CD4-positive, alpha-beta T cell treated with Interleukin-15 for 1 hour (primary cell): ENCODE measurements at regions not wholly inside any gene's neighbourhood (a gene's known extent, or its start where the extent isn't known, plus 50 kb on each side); places are given as distances from the start of the nearest gene placed in this dataset.

Experiments used
- DNase-seq: peaks from one replicate; pipeline ENCODE4 v3.0.0-alpha.2; 2020

- DNase-seq: no peak
Observed at GRCh38 chr12:93136253-93137055, 207.4 kb upstream of the EEA1 start.

GRCh38 chr12:93137656-93138612 is 208.8 kb upstream of the EEA1 start:
- DNase-seq: peak; percentile 54

DNA sequence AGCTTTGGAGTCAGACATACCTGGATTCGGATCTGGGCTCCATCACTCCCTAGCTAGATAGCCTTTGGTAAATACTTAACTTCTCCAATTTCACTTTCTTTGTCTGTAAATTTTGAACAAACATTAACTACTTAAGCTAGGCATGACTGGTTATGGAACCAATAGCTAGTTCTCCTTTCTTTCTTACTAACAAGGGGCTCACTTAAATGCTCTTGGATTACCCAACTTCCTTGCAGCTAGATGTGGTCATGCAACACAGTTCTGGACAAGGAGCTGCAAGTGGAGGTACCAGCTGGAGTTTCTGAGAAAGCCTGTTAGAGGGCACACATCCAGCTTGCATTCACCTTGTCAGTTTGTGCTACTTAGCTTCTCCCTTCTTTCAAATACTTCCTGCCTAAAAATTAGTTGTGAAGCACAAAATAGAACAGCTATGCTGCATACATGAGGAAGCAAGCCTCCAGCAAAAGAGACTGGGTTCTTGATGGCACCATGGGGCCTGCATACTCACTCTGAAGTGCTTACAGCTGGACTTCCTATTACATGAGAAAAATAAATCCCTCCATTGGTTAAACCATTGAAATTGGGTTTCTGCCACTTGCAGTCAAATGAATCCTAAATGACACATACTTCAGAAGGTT is 210.1 kb upstream of the EEA1 start:
- peak; percentile 22 for DNase-seq

GRCh38 chr12:93140325-93140724 is 211.2 kb upstream of the EEA1 start:
- no peak for DNase-seq

DNA sequence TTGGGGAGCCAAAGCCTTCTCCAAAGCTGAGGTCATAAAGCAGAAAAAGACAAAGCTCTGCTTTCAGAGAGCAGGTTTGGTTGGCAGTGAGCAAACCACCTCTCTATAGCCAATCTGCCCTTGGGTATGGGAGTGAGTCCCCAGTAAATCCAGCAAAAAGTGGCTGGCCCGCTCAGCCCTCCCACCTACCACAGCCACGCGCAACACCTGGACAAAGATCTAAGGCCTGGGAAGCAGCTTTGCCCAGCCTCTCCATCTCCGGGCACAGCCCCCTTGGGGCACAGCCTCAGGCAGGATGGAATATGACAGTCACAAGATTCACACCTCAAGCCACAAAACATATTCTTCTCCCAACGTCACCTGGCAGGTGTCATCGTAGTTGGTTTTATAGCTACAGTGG is 211.7 kb upstream of the EEA1 start:
- DNase-seq: no peak

- no peak for DNase-seq
Observed at GRCh38 chr12:93142881-93143280, 213.8 kb upstream of the EEA1 start.

DNA sequence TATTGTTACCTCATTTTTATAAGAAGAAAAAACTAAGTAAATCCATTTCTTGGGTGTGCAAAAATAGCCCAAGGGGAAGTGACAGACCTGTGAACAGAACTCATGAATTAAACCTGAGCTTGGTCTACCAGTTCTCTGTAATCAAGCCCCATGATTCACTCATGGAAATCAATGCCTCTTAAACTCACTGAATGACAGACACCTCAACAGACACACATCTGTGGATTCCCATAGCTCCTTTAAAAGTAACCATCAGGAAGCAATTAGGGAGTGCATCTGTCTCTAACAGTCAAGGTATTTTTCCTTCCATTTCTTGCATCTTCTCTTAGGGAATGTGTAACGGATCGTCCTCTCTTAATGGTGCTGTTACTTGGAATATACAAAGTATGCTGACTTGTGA is 215.0 kb upstream of the EEA1 start:
- no peak for DNase-seq

- DNase-seq: no peak
Observed at GRCh38 chr12:93145086-93145485, 216.0 kb upstream of the EEA1 start.

GRCh38 chr12:93146263-93146939 is 217.3 kb upstream of the EEA1 start:
- no peak for DNase-seq

DNA sequence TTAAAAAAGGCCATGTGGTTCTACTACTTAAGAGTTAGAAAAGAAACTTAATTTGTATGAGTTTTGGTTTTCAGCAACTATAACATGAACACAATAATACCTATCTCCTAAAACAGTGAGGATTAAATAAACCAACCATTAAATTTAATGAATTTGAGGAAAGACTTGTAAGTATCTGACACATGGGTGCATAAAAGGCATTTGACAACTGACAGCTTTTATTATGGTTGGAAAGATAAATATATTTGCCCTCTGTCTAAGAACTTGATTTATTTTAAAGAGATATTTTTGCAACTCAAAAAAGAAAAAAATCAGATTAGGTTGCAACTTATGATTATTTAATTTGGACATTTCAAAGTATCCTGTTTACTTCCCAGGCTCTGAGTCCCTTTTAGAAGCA is 217.9 kb upstream of the EEA1 start:
- DNase-seq: no peak

GRCh38 chr12:93148412-93148811 is 219.3 kb upstream of the EEA1 start:
- no peak for DNase-seq

DNA sequence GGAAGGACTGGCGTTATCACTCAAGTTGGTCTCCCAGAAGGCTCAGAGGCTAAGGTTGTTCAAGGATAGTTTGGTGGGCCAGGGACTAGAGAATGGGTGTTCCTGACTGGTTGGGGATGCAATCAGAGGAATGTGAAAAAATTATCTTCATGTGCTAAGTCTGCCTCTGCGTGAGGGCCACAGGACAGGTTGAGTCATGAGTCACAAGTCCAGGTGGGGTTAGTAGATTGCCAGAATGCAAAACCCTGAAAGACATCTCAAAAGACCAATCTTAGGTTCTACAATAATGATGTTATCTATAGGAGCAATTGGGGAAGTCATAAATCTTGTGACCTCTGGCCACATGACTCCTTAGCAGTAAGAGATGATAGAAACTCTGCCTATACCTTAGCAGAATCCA is 220.1 kb upstream of the EEA1 start:
- no peak for DNase-seq

DNA sequence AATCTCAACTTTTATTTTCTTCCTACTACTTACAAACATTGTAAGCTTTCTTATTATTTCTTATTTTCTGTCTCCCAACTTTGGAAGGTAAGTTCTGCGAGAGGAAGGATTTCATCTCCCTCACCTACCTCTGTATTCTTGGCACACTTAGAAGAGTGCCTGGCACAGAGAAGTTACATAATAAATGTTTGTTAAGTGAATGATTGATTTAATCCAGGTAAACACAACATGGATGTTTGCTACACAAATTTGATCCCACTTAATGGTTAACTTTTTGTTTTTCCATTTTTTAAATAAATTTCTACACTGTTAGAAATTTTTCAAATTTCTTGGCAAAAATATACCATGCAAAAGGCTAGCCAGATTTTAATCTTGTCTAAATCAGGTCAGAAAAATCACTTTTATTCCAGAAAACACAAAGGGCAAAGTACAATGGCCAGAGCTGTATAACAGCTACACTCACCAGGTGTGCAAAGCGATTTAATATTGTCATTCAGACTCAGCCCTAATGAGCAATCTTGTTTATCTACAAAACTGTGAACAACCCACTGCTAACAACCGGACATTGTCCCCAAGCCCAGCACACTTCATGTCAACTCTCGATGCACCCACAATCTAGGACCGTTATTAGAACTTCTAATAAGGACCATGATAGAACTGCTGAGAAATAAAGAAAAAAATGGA is 222.1 kb upstream of the EEA1 start:
- no peak for DNase-seq

GRCh38 chr12:93152617-93153016 is 223.5 kb upstream of the EEA1 start:
- DNase-seq: no peak

DNA sequence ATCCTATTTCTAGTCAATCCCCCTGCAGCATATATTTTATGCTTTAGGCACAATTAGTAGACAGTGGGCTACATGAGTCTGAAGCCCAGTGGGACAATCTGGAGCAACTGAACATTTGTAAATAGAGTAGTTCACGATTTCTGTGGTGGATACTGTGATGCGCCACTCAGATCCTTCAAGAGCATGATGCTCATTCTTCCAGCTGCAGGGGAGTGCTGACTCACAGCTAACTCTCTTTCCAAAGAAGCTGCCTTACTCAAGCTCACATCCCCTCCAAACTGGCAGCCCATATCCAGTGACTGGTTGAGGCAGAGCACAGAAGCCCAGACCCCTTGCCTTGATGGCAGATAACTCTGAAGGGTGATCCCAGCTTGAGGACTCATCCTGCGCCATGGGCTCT is 224.2 kb upstream of the EEA1 start:
- DNase-seq: no peak

DNA sequence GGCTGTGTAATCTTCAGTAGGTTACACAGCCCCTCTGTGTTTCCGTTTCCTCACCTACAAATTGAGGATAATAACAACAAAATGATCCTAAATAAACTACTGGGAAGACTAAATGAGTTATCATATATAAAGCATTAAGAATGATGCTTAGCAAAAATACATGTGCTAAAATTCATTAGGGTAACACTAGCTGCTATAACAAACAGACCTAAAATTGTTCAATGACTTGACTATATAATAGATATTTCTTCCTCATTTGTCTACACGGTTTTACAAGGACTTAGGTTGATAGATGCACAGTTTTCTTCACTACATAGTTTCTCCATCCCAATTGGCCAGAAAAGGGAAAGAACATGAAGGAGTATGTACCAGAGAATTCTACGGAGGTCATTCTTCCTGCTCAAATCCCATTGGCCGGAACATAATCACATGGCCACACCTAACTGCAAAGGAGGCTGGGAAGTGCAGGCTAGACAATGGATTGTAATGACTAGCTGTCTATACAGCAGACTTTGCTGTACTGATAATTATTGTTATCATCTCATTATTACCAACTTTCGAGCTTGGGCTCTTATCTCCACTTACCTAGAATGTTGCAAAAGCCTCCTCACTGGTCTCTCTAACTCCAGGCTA is 223.5 kb upstream of the NUDT4 start:
- no peak for DNase-seq

- DNase-seq: no peak
Observed at GRCh38 chr12:93154753-93155480, 222.8 kb upstream of the NUDT4 start.

- no peak for DNase-seq
Observed at GRCh38 chr12:93156086-93156716, 221.5 kb upstream of the NUDT4 start.

DNA sequence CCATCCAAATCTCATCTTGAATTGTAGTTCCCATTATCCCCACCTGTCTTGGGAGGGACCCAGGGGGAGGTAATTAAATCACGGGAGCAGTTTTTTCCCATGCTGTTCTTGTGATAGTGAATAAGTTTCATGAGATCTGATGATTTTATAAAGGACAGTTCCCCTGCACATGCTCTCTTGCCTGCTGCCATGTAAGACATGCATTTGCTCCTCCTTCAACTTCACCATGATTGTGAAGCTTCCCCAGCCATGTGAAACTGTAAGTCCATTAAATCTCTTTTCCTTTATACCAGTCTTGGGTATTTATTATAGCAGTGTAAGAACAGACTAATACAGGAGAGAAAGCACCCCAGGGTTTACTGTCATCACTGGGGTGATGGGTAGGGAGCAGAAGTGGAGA is 220.4 kb upstream of the NUDT4 start:
- no peak for DNase-seq

DNA sequence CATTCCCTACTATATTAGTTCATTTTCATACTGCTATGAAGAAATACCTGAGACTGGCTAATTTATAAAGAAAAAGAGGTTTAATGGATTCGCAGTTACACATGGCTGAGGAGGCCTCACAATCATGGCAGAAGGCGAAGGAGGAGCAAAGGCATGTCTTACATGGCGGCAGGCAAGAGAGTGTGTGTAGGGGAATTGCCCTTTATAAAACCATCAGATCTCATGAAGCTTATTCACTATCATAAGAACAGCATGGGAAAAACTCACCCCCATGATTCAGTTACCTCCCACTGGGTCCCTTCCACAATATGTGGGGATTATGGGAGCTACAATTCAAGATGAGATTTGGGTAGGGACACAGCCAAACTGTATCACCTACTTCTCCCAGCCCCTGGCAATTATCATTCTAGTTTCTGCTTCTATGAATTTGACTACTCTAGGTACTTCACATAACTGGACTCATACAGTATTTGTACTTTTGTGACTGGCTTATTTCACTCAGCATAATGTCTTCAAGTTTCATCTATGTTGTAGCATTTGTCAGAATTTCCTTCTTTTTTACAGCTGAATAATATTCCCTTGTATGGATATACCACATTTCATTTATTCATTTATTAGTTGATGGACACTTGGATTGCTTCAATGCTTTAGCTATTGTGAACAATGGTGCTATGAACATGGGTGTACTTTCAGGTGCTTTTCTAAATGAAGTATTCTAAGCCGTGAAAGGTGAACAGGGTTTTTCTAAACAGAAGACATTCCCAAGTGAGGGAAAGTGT is 219.5 kb upstream of the NUDT4 start:
- no peak for DNase-seq
